ENCODE measurements at regions not wholly inside any gene's neighbourhood (a gene's known extent, or its start where the extent isn't known, plus 50 kb on each side); places are given as distances from the start of the nearest gene placed in this dataset.

- no peak overlapping the region for H3K27ac ChIP-seq (ENCODE audit: low read length in 2 of 2)
- no peak overlapping the region for H3K4me2 ChIP-seq (replicated peaks; ENCODE audit: low read depth, low read length, poor library complexity, severe bottlenecking)
Measured at GRCh38 chr6:44057238-44057930, 69.9 kb downstream of the MRPL14 start.

More at GRCh38 chr6:44057238-44057930, 69.9 kb downstream of the MRPL14 start:
- H3K9me3 ChIP-seq (ENCODE audit: control extremely low read depth in 1 of 3, control insufficient read depth in 2 of 3, insufficient read depth in 1 of 3, low read length in 2 of 3), result peaks cover 0 to 22% (median 4%) of the 10 kb centered on the region in 3 donors
- H3K4me3 ChIP-seq (ENCODE audit: control extremely low read depth in 1 of 5, extremely low read depth in 1 of 5, insufficient read depth in 1 of 5, low read depth in 2 of 5, low read length in 4 of 5), result no peak overlapping the region
- no peak for TF ChIP-seq EZH2 (IDR thresholded peaks at IDR 0.05; ENCODE audit: borderline replicate concordance, insufficient read depth, low read depth, low read length, poor library complexity, severe bottlenecking)
- TF ChIP-seq CTCF (IDR thresholded peaks at IDR 0.05), result no peak
- intact Hi-C loops (cut with micrococcal nuclease), result no loop called here
- ATAC-seq (ENCODE audit: low read depth), result no peak
- Mint-ChIP-seq H3K4me3 (no peak overlapping the region), H3K27ac (no peak overlapping the region), H3K27me3 (peaks cover 24% of the 10 kb centered on the region), H3K9me3 (ENCODE audit: insufficient read depth) (peaks cover 4% of the 10 kb centered on the region), H3K4me1 (no peaks in the 10 kb centered on the region)
- WGBS (ENCODE audit: insufficient coverage), result 100% methylated on average over 2 of the region's 4 CpGs
- no peaks in the 10 kb centered on the region for H3K36me3 ChIP-seq (replicated peaks in 1 of 2; ENCODE audit: control extremely low read depth in 1 of 2, control insufficient read depth in 1 of 2, extremely low read depth in 1 of 2, insufficient read depth in 2 of 2, low read length in 1 of 2)
- ChIA-PET POLR2A (no interaction called here), CTCF (interaction anchor here (1.3 kb wide), 1 partner anchor 289 kb away, joined by 3 read pairs; no protein-coding TSS in a partner anchor)
- no peak overlapping the region for H3K9ac ChIP-seq (ENCODE audit: low read length)
- H3K4me1 ChIP-seq (ENCODE audit: control insufficient read depth in 2 of 2, insufficient read depth in 2 of 2, low read length in 2 of 2), result no peaks in the 10 kb centered on the region
- H4K20me1 ChIP-seq (ENCODE audit: control insufficient read depth, insufficient read depth, low read length, poor library complexity, severe bottlenecking), result no peaks in the 10 kb centered on the region
- no peak overlapping the region for H2AFZ ChIP-seq (ENCODE audit: insufficient read depth, low read depth, low read length, poor library complexity, severe bottlenecking)
- H3K79me2 ChIP-seq (ENCODE audit: control insufficient read depth, insufficient read depth, low read length), result no peaks in the 10 kb centered on the region
- H3K27me3 ChIP-seq (replicated peaks in 1 of 4; ENCODE audit: control extremely low read depth in 1 of 4, control insufficient read depth in 3 of 4, insufficient read depth in 4 of 4, low read length in 3 of 4), result peaks cover 0 to 13% (median 2%) of the 10 kb centered on the region in 4 experiments
- no peak for DNase-seq

All from B cell (primary cell).